RWPE2 (cell line): ENCODE measurements at regions not wholly inside any gene's neighbourhood (a gene's known extent, or its start where the extent isn't known, plus 50 kb on each side); places are given as distances from the start of the nearest gene placed in this dataset.

Source experiments
- ATAC-seq: fragments of 200-7000 bp; cut with Tn5 transposase; 3 replicates; pipeline ENCODE4 v1.9.1; 2021; ENCODE audit warnings: low read depth
- DNase-seq: peaks from one replicate; pipeline ENCODE4 v3.0.0-alpha.2; 2020; ENCODE audit warnings: low spot score
- H3K27ac ChIP-seq: fragments of 450-650 bp; 2 replicates; pipeline ENCODE4 v1.5.1; 2017; ENCODE audit warnings: mild to moderate bottlenecking; ENCODE audit not compliant: poor library complexity, severe bottlenecking
- H3K27me3 ChIP-seq: fragments of 250-450 bp; sonication (Bioruptor Pico); 2 replicates; pipeline ENCODE4 v1.5.1; 2021; ENCODE audit warnings: mild to moderate bottlenecking, moderate library complexity; ENCODE audit not compliant: insufficient read depth, poor library complexity, severe bottlenecking
- H3K36me3 ChIP-seq: fragments of 250-450 bp; sonication (Bioruptor Pico); 2 replicates; pipeline ENCODE4 v1.5.1; 2020; ENCODE audit warnings: low read depth, mild to moderate bottlenecking, moderate library complexity
- H3K4me1 ChIP-seq: fragments of 250-450 bp; sonication (Bioruptor Pico); 2 replicates; pipeline ENCODE4 v1.5.1; 2021; ENCODE audit warnings: mild to moderate bottlenecking, moderate library complexity; ENCODE audit not compliant: insufficient read depth, poor library complexity, severe bottlenecking
- H3K4me3 ChIP-seq: fragments of 250-450 bp; sonication (Bioruptor Pico); 2 replicates; pipeline ENCODE4 v1.5.1; 2021; ENCODE audit warnings: mild to moderate bottlenecking, moderate library complexity; ENCODE audit not compliant: severe bottlenecking
- H3K9me3 ChIP-seq: fragments of 250-450 bp; sonication (Bioruptor Pico); 2 replicates; pipeline ENCODE4 v1.5.1; 2021; ENCODE audit warnings: mild to moderate bottlenecking, moderate library complexity; ENCODE audit not compliant: severe bottlenecking
- TF ChIP-seq, protein P1 (sequence below): fragments of 450-650 bp; IDR thresholded peaks from one replicate; pipeline ENCODE4 v1.5.1; 2017; ENCODE audit warnings: mild to moderate bottlenecking, moderate library complexity; ENCODE audit not compliant: poor library complexity, severe bottlenecking

DNA sequence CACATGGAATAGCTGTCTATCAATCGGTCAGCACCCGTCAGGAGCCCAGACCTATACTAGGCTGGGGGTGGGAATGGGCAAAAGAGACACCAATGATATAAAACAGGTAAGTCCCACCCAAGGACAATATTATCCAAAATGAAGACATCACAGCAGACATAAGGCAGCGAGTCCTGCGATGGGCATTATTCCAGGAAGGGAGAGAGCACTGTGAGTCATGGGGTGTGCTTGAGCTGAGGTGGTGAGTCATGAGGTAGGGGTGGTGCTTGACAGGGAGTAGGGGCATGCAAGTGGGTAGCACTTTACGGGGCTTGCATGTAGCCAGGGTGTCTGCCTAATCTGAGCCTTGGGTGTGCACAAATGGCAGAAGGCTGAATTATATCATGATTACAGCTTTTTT is 605.0 kb upstream of the CADM1 start:
- DNase-seq: no peak
- no peaks in the 10 kb centered on the region for H3K9me3 ChIP-seq
- H3K36me3 ChIP-seq: no peaks in the 10 kb centered on the region
- H3K27me3 ChIP-seq: no peaks in the 10 kb centered on the region
- H3K27ac ChIP-seq: no peak overlapping the region
- TF ChIP-seq, protein P1, sequence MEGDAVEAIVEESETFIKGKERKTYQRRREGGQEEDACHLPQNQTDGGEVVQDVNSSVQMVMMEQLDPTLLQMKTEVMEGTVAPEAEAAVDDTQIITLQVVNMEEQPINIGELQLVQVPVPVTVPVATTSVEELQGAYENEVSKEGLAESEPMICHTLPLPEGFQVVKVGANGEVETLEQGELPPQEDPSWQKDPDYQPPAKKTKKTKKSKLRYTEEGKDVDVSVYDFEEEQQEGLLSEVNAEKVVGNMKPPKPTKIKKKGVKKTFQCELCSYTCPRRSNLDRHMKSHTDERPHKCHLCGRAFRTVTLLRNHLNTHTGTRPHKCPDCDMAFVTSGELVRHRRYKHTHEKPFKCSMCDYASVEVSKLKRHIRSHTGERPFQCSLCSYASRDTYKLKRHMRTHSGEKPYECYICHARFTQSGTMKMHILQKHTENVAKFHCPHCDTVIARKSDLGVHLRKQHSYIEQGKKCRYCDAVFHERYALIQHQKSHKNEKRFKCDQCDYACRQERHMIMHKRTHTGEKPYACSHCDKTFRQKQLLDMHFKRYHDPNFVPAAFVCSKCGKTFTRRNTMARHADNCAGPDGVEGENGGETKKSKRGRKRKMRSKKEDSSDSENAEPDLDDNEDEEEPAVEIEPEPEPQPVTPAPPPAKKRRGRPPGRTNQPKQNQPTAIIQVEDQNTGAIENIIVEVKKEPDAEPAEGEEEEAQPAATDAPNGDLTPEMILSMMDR: no peak
- peak; percentile 72 for ATAC-seq
- no peaks in the 10 kb centered on the region for H3K4me1 ChIP-seq
- H3K4me3 ChIP-seq: no peak overlapping the region

- TF ChIP-seq, protein P1: no peak
- no peak overlapping the region for H3K27ac ChIP-seq
- H3K4me3 ChIP-seq: no peak overlapping the region
- no peaks in the 10 kb centered on the region for H3K36me3 ChIP-seq
- H3K9me3 ChIP-seq: no peaks in the 10 kb centered on the region
- ATAC-seq (no peak), DNase-seq (no peak)
- H3K27me3 ChIP-seq: no peaks in the 10 kb centered on the region
- H3K4me1 ChIP-seq: no peaks in the 10 kb centered on the region
Observed at GRCh38 chr11:116108161-116108560, 603.9 kb upstream of the CADM1 start.

- H3K36me3 ChIP-seq: no peaks in the 10 kb centered on the region
- H3K27me3 ChIP-seq: no peaks in the 10 kb centered on the region
- H3K9me3 ChIP-seq: no peaks in the 10 kb centered on the region
- ATAC-seq (no peak), DNase-seq (no peak)
- H3K4me1 ChIP-seq: no peaks in the 10 kb centered on the region
- TF ChIP-seq, protein P1: no peak
- no peak overlapping the region for H3K4me3 ChIP-seq
- H3K27ac ChIP-seq: no peak overlapping the region
Observed at GRCh38 chr11:116107229-116107628, 603.0 kb upstream of the CADM1 start.

GRCh38 chr11:116104498-116105174 is 600.4 kb upstream of the CADM1 start:
- no peaks in the 10 kb centered on the region for H3K4me1 ChIP-seq
- ATAC-seq (no peak), DNase-seq (no peak)
- H3K27me3 ChIP-seq: no peaks in the 10 kb centered on the region
- no peaks in the 10 kb centered on the region for H3K36me3 ChIP-seq
- H3K4me3 ChIP-seq: no peak overlapping the region
- TF ChIP-seq, protein P1: no peak
- no peak overlapping the region for H3K27ac ChIP-seq
- no peaks in the 10 kb centered on the region for H3K9me3 ChIP-seq

- ATAC-seq: no peak
- Histone ChIP-seq H3K27ac (no peak overlapping the region), H3K9me3 (no peaks in the 10 kb centered on the region), H3K27me3 (no peaks in the 10 kb centered on the region), H3K36me3 (no peaks in the 10 kb centered on the region), H3K4me3 (no peak overlapping the region), H3K4me1 (no peaks in the 10 kb centered on the region)
- DNase-seq: no peak
- TF ChIP-seq, protein P1: no peak
Observed at GRCh38 chr11:116101902-116102301, 597.7 kb upstream of the CADM1 start.
